ENCODE measurements at regions not wholly inside any gene's neighbourhood (a gene's known extent, or its start where the extent isn't known, plus 50 kb on each side); places are given as distances from the start of the nearest gene placed in this dataset.

GRCh38 chr1:9179463-9180110 is 50.7 kb upstream of the GPR157 start:
- no peak overlapping the region for H3K27ac ChIP-seq (ENCODE audit: low read depth, low read length)

GRCh38 chr1:9180111-9180819 is 51.4 kb upstream of the GPR157 start:
- Histone ChIP-seq H3K36me3 (ENCODE audit: insufficient read depth, low read length) (peaks cover 2% of the 10 kb centered on the region), H3K27me3 (ENCODE audit: control insufficient read depth in 1 of 2, insufficient read depth in 2 of 2, low read length in 2 of 2) (peaks cover 0 to 5% of the 10 kb centered on the region in 2 donors), H3K9me3 (ENCODE audit: low read length) (no peaks in the 10 kb centered on the region), H3K4me3 (ENCODE audit: low read depth in 1 of 2, low read length in 2 of 2) (peak overlapping the region; percentile 15 to 81), H3K27ac (ENCODE audit: low read depth, low read length) (no peak overlapping the region), H3K4me1 (ENCODE audit: insufficient read depth, low read length) (peaks cover 23% of the 10 kb centered on the region), H3K9ac (ENCODE audit: low read length) (no peak overlapping the region)

More at GRCh38 chr1:9179463-9180110, 50.7 kb upstream of the GPR157 start:
- Histone ChIP-seq H3K9ac (ENCODE audit: low read length) (no peak overlapping the region), H3K4me3 (ENCODE audit: low read depth in 1 of 2, low read length in 2 of 2) (no peak overlapping the region), H3K36me3 (ENCODE audit: insufficient read depth, low read length) (peaks cover 3% of the 10 kb centered on the region), H3K27me3 (ENCODE audit: control insufficient read depth in 1 of 2, insufficient read depth in 2 of 2, low read length in 2 of 2) (peaks cover 0 to 5% of the 10 kb centered on the region in 2 donors), H3K4me1 (ENCODE audit: insufficient read depth, low read length) (peaks cover 23% of the 10 kb centered on the region), H3K9me3 (ENCODE audit: low read length) (no peaks in the 10 kb centered on the region)

- peak overlapping the region; percentile 68 for H3K27ac ChIP-seq (ENCODE audit: low read depth, low read length)
- no peaks in the 10 kb centered on the region for H3K9me3 ChIP-seq (ENCODE audit: low read length)
- H3K4me3 ChIP-seq (ENCODE audit: low read depth in 1 of 2, low read length in 2 of 2), result peak overlapping the region; percentile 81 to 94
- H3K4me1 ChIP-seq (ENCODE audit: insufficient read depth, low read length), result peaks cover 23% of the 10 kb centered on the region
- H3K27me3 ChIP-seq (ENCODE audit: control insufficient read depth in 1 of 2, insufficient read depth in 2 of 2, low read length in 2 of 2), result peaks cover 0 to 5% of the 10 kb centered on the region in 2 donors
- H3K9ac ChIP-seq (ENCODE audit: low read length), result no peak overlapping the region
- no peaks in the 10 kb centered on the region for H3K36me3 ChIP-seq (ENCODE audit: insufficient read depth, low read length)
Observed at GRCh38 chr1:9181176-9181906, 52.4 kb upstream of the GPR157 start.

GRCh38 chr1:9181990-9182783 is 52.4 kb upstream of the H6PD start:
- Histone ChIP-seq H3K4me3 (ENCODE audit: low read depth in 1 of 2, low read length in 2 of 2) (peak overlapping the region; percentile 81 to 94), H3K36me3 (ENCODE audit: insufficient read depth, low read length) (no peaks in the 10 kb centered on the region), H3K4me1 (ENCODE audit: insufficient read depth, low read length) (peaks cover 23% of the 10 kb centered on the region), H3K27ac (ENCODE audit: low read depth, low read length) (peak overlapping the region; percentile 68), H3K9ac (ENCODE audit: low read length) (no peak overlapping the region), H3K27me3 (ENCODE audit: control insufficient read depth in 1 of 2, insufficient read depth in 2 of 2, low read length in 2 of 2) (peaks cover 0 to 5% of the 10 kb centered on the region in 2 donors), H3K9me3 (ENCODE audit: low read length) (no peaks in the 10 kb centered on the region)

GRCh38 chr1:9182784-9183257 is 51.8 kb upstream of the H6PD start:
- Histone ChIP-seq H3K9me3 (ENCODE audit: low read length) (no peaks in the 10 kb centered on the region), H3K36me3 (ENCODE audit: insufficient read depth, low read length) (no peaks in the 10 kb centered on the region), H3K4me1 (ENCODE audit: insufficient read depth, low read length) (peaks cover 23% of the 10 kb centered on the region), H3K4me3 (ENCODE audit: low read depth in 1 of 2, low read length in 2 of 2) (peak overlapping the region; percentile 81 to 94), H3K9ac (ENCODE audit: low read length) (no peak overlapping the region), H3K27me3 (ENCODE audit: control insufficient read depth in 1 of 2, insufficient read depth in 2 of 2, low read length in 2 of 2) (peaks cover 0 to 5% of the 10 kb centered on the region in 2 donors), H3K27ac (ENCODE audit: low read depth, low read length) (peak overlapping the region; percentile 68)

- Histone ChIP-seq H3K9ac (ENCODE audit: low read length) (no peak overlapping the region), H3K4me3 (ENCODE audit: low read depth in 1 of 2, low read length in 2 of 2) (peak overlapping the region; percentile 23 to 94), H3K4me1 (ENCODE audit: insufficient read depth, low read length) (peaks cover 23% of the 10 kb centered on the region), H3K9me3 (ENCODE audit: low read length) (no peaks in the 10 kb centered on the region), H3K36me3 (ENCODE audit: insufficient read depth, low read length) (no peaks in the 10 kb centered on the region), H3K27me3 (ENCODE audit: control insufficient read depth in 1 of 2, insufficient read depth in 2 of 2, low read length in 2 of 2) (peaks cover 0 to 5% of the 10 kb centered on the region in 2 donors), H3K27ac (ENCODE audit: low read depth, low read length) (no peak overlapping the region)
Observed at GRCh38 chr1:9183441-9183840, 51.1 kb upstream of the H6PD start.

GRCh38 chr1:9183898-9184297 is 50.7 kb upstream of the H6PD start:
- H3K9me3 ChIP-seq (ENCODE audit: low read length), result no peaks in the 10 kb centered on the region

GRCh38 chr1:9184749-9185148 is 49.8 kb upstream of the H6PD start:
- H3K36me3 ChIP-seq (ENCODE audit: insufficient read depth, low read length), result no peaks in the 10 kb centered on the region
- H3K9me3 ChIP-seq (ENCODE audit: low read length), result no peaks in the 10 kb centered on the region
- H3K27ac ChIP-seq (ENCODE audit: low read depth, low read length), result no peak overlapping the region
- peaks cover 0 to 5% of the 10 kb centered on the region in 2 donors for H3K27me3 ChIP-seq (ENCODE audit: control insufficient read depth in 1 of 2, insufficient read depth in 2 of 2, low read length in 2 of 2)
- no peak overlapping the region for H3K9ac ChIP-seq (ENCODE audit: low read length)
- H3K4me3 ChIP-seq (ENCODE audit: low read depth in 1 of 2, low read length in 2 of 2), result no peak overlapping the region
- H3K4me1 ChIP-seq (ENCODE audit: insufficient read depth, low read length), result peaks cover 23% of the 10 kb centered on the region

More at GRCh38 chr1:9183898-9184297, 50.7 kb upstream of the H6PD start:
- Histone ChIP-seq H3K4me3 (ENCODE audit: low read depth in 1 of 2, low read length in 2 of 2) (peak overlapping the region in 1 of 2 donors; percentile 94), H3K36me3 (ENCODE audit: insufficient read depth, low read length) (no peaks in the 10 kb centered on the region), H3K9ac (ENCODE audit: low read length) (no peak overlapping the region), H3K27me3 (ENCODE audit: control insufficient read depth in 1 of 2, insufficient read depth in 2 of 2, low read length in 2 of 2) (peaks cover 0 to 5% of the 10 kb centered on the region in 2 donors), H3K4me1 (ENCODE audit: insufficient read depth, low read length) (peaks cover 23% of the 10 kb centered on the region), H3K27ac (ENCODE audit: low read depth, low read length) (no peak overlapping the region)

All from muscle layer of colon (tissue), 2 donors.